Frontal cortex (tissue), 3 donors: ENCODE measurements at regions not wholly inside any gene's neighbourhood (a gene's known extent, or its start where the extent isn't known, plus 50 kb on each side); places are given as distances from the start of the nearest gene placed in this dataset.

ENCODE experiments used
- DNase-seq, 2 donors: peaks; one replicate each; pipeline ENCODE4 v3.0.0; 2012; ENCODE audit warnings: low spot score in 2 of 2
- FAIRE-seq: peaks from 2 replicates; lab custom pipeline; 2012; peaks lifted over from hg19 to GRCh38; lab: Jason Lieb, UNC
- donor health status: control.
- donor health status: control.
- donor health status: control.

DNA sequence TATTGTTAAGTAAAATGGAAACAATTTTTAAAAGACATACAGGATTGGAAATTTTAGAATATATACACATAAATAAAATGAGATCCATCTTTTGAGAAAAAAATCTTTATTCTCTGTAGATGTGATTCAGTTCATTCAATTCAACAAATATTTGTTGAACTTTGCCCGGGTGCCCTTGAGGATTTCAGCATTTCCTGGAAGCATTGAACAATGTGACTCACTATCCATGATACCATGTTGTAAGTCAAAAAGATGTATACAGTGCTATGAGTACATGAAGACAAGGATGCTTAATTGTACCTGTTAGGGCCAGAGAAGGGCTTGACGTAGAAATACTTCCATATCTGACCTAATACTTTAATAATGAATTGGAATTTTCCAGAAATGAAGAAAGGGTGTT lies 353.7 kb downstream of the METTL15 start:
- DNase-seq (no peak), FAIRE-seq (no peak)

DNA sequence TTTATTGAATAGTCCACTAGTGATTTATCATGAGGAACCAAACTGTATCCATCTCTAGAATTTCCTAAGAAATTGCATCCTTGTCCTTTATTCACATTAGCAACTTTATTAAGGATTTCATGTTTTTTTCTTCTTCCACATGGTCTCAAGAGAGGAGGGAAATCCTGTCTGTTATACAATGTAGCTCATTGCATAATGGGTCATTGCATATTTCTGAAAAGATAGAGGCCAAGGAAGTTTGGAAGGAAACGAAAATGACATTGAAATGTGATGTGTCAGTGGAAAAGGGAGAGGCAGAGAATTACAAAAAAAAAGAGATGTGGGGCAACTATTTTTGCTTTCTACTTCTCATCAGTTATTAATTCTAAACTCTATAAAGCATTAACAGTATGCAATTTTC lies 353.1 kb downstream of the METTL15 start:
- DNase-seq: no peak
- FAIRE-seq: no peak

DNA sequence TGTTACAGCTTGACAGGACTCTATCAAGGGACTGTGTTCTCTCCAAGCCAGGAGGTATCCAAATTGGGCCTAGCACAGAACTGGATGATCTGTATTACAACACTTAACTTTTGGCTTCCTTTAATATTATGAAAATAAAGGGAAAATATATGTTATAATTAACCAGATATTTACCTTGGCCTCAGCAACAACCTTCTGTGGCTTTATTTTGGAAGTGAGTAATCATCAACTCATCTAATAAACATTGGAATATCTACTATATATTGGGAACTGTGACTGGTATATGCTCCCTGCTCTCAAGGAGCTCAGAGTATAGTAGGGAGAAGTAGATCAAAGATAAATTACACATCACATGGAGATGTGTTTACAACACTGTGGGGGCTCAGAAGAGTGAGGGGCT lies 352.2 kb downstream of the METTL15 start:
- DNase-seq (no peak), FAIRE-seq (no peak)

DNA sequence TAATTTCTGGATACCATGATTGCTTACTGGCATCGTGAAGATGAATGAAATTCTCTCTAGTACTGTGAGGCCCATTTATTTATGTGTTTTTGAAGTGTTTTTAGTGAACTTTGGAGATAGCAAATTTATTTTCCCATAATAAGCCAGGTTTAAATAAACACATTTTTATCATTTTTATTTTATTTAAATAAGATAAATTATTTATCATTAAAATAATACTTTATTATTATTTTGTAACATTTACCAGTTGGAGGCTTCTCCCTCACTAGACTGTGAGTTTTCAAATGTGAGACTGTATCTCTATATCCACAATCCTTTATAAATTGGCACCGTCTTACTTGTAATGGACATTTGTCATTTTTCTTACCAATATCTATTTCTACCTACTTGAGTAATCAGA lies 351.7 kb downstream of the METTL15 start:
- FAIRE-seq: peak; percentile 8

DNA sequence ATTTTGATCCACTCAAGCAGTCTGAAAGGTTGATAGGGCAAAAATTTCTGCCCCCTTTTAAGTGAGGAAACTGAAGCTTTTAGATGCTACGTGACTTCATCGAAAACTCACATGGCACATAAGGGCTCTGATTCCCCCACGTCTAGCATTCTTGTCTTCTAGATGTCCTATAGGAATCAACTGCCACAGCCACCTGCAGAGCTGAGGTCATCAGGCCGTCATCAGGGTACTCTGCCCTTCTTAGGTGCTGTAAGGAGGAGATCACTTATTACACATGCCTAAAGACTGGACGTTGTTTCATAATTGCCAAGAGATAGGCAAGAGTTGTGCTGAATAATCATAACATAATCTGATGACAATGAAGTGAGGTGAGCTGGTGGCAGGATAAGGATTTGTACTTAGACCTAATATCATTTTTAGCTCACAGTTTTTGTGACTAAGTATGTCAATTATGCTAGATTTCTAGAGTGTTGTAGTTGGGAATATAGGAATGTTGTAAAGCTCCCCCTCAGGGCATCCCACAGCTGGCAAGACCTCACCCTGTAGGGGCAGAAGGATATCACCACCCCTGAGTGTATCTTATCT lies 349.4 kb downstream of the METTL15 start:
- DNase-seq: no peak
- FAIRE-seq: no peak

More for the DNA sequence above, 351.7 kb downstream of the METTL15 start:
- no peak for DNase-seq

DNA sequence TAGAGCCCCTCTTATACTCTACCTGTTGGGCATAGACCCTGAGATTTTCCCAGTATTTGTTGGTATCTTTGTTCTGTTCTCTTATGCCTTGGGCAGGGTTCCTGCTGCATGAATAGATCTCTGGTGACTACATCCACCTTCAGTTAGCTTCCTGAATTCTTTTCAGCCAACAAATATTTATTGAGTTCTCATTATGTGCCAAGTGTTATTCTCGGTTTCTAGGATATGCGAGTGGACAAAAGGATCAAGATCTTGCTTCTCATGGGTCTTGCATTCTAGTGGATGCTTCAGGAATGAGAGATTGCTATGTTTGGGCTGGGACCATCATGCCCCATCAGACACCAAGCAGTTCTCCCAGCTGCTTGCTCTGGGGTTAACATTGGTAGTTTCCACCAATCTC lies 340.0 kb downstream of the METTL15 start:
- no peak for DNase-seq
- no peak for FAIRE-seq

DNA sequence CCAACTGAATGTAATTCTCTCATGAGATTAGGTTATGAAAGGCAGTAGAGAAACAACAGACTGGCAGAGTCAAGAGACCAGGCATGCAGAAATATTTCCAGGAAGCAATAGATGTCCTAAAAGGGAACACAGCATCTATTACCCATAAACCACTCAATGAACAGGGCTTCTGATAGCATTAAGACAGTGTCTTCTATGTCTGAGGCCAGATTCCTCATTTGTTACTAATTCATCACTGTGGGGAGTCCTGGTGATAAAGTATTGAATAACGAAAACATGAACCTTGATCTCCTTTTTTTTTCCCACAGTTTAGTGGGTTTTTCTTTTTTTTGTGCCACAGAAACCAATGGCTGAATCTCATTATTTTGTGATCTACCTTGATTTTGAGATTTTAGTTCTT lies 339.0 kb downstream of the METTL15 start:
- FAIRE-seq: no peak
- no peak for DNase-seq

DNA sequence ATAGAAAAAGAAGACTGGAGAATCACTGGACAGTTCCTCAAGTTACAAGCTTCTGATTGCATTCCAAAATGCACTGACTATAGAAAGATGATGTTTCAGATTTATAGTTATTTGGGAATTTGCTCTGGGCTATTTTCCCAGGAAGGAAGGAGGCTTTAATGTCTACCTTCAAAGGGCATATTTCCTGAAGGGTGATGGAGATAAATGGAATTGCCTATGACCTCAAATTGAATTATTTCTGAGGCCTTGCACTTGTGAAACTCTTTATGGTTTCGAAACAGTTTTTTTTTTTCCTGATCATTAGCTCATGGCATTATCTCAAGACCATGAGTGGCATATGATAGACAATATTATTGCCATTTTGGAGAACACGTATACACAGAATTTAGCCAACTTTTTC lies 333.9 kb downstream of the METTL15 start:
- no peak for DNase-seq
- FAIRE-seq: no peak

DNA sequence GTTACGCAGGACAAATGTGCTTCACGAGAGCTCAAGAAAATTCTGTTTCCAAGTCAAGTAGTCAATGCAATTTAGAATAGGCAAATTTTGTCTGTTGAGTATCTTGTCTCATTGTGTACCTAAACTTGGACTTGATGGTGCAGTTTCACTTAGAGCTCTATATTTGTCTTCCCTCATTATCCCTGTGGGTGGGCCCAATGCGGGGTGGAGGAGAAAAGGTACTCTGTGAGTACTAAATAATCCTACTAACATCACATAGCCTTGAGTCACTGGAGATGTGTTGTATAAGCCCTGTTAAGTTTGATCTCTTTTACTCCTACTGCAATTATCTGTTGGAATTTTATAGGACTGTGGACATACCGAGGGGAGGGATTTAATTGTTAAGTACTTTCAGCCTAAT lies 331.2 kb downstream of the METTL15 start:
- no peak for DNase-seq

DNA sequence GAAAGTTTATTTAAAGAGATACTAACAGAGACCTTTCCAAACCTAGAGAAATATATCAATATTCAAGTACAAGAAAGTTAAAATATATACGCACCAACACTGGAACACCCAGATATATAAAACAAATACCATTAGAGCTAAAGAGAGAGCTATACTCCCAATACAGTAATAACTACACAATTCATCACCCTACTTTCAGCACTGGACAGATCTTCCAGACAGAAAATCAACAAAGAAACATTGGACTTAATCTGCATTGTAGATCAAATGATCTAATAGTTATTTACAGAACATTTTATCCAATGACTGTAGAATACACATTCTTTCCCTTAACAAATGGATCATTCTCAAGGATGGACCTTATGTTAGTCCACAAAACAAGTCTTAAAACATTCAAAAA lies 311.9 kb downstream of the METTL15 start:
- no peak for DNase-seq
- FAIRE-seq: no peak

More for the DNA sequence above, 331.2 kb downstream of the METTL15 start:
- FAIRE-seq: no peak

DNA sequence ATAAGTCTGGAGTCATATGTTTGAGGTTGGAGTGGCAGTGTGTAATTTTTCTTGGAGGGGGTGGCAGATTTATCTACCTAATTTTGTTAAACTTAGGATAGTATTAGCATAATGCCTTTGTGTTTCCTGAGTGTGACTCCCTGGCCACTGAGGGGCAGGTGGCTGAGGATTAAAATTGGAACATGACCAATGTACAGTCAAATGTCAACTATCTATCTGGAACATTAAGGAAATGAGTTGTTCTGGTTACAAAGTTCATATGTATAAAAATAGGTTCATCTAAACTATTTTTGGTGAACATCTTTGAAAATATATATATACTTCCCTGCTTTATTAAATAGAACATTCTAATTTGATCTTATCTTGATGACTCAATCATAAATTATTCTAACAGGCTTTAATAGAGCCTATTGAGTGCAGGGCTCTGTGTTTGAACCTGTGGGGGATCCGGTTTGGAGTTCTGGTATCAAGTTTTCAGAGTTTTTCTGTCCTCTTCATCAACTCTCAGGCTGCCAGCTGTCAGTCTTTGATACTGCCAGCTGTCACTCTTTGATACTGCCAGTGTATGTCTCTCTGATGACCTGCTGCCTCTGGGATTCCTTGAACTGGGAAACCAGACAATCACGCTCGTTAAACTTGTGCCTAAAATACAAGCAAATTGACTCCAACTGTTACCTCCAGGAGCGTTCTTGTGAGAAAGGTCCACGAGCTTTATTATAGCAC lies 309.6 kb downstream of the METTL15 start:
- FAIRE-seq (no peak), DNase-seq (no peak)

DNA sequence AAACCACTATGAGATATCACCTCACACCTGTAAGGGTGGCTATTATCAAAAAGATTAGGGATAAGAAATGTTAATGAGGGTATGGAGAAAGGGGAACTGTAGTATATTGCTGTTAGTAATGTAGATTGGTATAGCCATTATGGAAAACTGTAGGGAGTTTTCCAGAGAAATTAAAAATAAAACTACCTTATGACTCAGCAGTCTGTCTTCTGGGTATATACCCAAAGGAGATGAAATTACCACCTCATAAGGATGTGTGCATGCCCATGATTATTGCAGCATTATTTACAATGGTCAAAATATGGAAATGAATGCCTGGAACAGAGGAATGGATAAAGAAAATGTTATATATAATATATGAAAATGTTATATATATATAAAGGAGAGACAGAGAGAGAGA lies 303.8 kb downstream of the METTL15 start:
- FAIRE-seq: no peak
- no peak for DNase-seq

DNA sequence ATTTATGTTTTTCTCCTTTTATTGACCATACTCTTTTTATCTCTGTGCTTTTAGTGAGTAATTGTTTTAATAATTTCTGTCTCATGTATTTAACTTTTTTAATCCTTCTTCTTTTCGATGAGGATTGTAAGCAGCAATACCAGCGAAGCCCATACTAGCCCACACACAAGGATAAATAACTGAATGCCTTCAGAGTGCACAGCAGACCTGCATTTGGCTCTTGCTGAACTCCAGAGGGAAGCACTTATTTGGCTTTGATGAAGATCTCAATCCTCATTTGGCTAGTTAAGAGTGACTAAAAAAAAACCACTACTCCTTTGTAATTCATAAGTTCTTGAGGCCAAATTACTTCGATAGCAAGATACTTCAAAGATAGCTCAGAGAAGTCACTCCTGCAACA lies 293.3 kb downstream of the METTL15 start:
- FAIRE-seq: no peak
- DNase-seq: no peak

DNA sequence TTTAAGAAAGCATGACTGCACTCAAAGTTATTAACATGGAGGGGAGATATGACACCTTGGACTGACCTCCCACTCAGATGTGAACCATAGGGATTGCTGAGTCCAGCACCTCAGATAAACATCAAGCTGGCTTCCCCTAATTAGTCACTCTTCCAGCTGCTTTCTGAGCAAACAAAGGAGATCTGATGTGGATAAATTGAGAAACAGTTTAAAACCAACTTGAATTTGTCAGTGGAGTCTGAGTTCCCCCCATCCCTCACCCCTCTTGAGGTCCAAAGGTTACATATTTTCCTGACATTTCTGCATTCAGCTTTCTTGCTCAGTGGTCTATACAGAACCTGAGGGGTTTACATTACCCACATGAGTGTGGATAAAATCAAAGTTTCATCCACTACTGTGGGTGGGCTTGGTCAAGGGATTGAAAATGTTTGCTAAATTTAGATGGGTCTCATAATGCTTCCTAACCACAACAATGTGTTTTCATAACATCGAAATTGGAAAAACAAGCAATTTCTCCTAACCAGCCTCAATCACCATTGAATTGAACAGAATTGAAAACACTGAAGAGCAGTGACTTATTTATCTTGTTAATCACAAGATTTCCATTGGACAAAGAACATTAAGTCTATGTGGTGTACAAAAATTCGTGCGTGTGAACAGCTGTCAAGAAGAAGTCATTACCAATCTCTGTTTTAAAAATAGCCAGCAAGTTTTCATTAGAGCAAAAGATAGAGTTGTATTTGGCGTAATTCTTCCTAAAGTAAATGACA lies 292.3 kb downstream of the METTL15 start:
- DNase-seq (no peak), FAIRE-seq (no peak)

DNA sequence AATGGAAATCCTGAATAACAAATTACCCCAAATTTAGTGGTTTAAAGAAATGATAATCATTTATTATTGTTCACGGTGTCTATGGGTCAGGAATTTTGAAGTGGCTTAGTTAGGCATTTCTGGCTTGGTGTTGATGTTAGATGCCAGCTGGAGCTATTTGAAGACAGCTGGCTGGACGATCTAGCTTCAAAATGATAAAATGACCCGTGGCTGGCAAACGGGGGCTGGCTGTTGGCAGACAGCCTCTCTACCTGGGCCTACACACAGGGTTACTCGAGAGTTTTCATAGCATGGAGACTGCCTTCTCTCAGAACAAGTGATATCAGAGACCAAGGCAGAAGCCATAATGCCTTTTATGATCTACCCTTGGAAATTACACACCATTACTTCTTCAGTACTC lies 285.2 kb downstream of the METTL15 start:
- no peak for DNase-seq
- FAIRE-seq: no peak

DNA sequence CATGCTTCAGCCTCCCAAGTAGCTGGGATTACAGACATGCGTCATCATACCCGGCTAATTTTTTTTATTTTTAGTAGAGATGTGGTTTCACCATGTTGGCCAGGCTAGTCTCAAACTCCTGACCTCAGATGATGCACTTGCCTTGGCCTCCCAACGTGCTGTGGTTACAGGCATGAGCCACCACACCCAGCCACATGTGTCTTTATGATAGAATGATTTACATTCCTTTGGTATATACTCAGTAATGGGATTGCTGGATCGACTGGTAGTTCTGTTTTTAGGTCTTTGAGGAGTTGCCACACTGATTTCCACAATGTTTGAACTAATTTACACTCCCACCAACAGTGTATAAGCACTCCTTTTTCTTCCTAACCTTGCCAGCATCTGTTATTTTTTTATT lies 276.2 kb downstream of the METTL15 start:
- no peak for DNase-seq
- FAIRE-seq: no peak

DNA sequence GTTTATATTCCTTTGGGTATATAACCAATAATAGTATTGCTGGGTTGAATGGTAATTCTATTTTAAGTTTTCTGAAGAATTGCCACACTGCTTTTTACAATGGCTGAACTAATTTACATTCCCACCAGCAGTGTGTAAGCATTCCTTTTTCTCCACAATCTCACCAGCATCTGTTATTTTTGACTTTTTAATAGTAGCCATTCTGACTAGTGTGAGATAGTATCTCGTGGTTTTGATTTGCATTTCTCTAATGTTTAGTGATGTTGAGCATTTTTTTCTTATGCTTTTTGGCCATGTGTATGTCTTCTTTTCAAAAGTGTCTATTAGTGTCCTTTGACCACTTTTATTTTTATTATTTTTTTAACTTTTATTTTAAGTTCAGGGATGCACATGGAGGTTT lies 275.3 kb downstream of the METTL15 start:
- no peak for DNase-seq
- FAIRE-seq: no peak
